ENCODE measurements at regions not wholly inside any gene's neighbourhood (a gene's known extent, or its start where the extent isn't known, plus 50 kb on each side); places are given as distances from the start of the nearest gene placed in this dataset.

DNA sequence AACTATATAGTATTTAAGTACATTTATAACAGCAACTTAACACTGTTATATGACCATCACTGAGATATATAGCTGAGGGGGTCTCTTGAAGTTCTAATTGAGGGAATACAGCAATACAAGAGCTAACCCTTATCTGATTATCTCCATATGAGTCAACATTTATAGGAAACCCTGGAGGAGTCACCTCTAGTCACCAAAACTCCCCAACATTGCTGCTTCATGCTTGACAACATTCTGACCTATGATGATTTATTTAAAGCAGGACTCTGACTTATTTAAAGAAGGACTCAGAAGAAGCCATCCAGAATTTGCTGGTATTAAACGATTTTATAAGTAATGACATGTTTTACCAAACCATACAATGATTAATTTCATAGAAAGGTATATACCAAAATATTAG is 182.6 kb upstream of the NOX3 start:
- no peaks in the 10 kb centered on the region for H3K36me3 ChIP-seq (replicated peaks in 1 of 2)
- intact Hi-C loops (cut with DNase I) = no loop called here
- WGBS, 4 donors = 59 to 89% (median 73%) methylated on average over 1 of the region's 1 CpG
- no peaks in the 10 kb centered on the region for H3K4me1 ChIP-seq (replicated peaks in 1 of 2)
- no peak for DNase-seq
- H3K9me3 ChIP-seq (replicated peaks in 1 of 3) = no peaks in the 10 kb centered on the region
- TF ChIP-seq, protein P1, sequence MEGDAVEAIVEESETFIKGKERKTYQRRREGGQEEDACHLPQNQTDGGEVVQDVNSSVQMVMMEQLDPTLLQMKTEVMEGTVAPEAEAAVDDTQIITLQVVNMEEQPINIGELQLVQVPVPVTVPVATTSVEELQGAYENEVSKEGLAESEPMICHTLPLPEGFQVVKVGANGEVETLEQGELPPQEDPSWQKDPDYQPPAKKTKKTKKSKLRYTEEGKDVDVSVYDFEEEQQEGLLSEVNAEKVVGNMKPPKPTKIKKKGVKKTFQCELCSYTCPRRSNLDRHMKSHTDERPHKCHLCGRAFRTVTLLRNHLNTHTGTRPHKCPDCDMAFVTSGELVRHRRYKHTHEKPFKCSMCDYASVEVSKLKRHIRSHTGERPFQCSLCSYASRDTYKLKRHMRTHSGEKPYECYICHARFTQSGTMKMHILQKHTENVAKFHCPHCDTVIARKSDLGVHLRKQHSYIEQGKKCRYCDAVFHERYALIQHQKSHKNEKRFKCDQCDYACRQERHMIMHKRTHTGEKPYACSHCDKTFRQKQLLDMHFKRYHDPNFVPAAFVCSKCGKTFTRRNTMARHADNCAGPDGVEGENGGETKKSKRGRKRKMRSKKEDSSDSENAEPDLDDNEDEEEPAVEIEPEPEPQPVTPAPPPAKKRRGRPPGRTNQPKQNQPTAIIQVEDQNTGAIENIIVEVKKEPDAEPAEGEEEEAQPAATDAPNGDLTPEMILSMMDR (IDR thresholded peaks at IDR 0.05) = no peak
- TF ChIP-seq POLR2A (IDR thresholded peaks at IDR 0.05) = no peak
- no peak overlapping the region for H3K4me3 ChIP-seq
- H3K27ac ChIP-seq = no peak overlapping the region
- H3K27me3 ChIP-seq = no peaks in the 10 kb centered on the region

DNA sequence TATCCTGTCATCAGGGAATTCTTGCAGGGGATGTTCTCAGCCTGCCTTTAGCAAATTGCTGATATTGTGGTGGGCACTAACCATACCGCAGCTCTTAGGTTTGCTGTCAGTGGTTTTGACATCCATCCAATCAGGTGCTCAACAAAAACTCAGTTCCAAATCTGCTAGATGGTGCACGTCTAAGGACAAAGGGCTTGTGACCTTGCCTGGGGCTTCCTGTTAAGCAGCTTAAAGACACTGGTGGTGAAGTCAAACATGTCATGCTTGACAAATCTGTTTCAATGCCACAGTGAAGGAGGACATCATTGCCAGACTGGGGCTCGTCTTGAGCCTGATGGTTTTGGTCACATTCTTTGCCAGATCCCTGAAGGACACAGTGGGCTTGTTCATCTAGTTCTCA is 179.8 kb upstream of the NOX3 start:
- intact Hi-C loops (cut with DNase I) = no loop called here
- H3K9me3 ChIP-seq (replicated peaks in 1 of 3) = no peaks in the 10 kb centered on the region
- DNase-seq = no peak
- H3K4me1 ChIP-seq (replicated peaks in 1 of 2) = no peaks in the 10 kb centered on the region
- H3K27me3 ChIP-seq = no peaks in the 10 kb centered on the region
- TF ChIP-seq POLR2A (IDR thresholded peaks at IDR 0.05) = no peak
- TF ChIP-seq, protein P1 (IDR thresholded peaks at IDR 0.05) = no peak
- no peak overlapping the region for H3K4me3 ChIP-seq
- no peak overlapping the region for H3K27ac ChIP-seq
- H3K36me3 ChIP-seq (replicated peaks in 1 of 2) = no peaks in the 10 kb centered on the region
- WGBS, 4 donors = 73 to 90% (median 79%) methylated on average over 3 of the region's 3 CpGs

DNA sequence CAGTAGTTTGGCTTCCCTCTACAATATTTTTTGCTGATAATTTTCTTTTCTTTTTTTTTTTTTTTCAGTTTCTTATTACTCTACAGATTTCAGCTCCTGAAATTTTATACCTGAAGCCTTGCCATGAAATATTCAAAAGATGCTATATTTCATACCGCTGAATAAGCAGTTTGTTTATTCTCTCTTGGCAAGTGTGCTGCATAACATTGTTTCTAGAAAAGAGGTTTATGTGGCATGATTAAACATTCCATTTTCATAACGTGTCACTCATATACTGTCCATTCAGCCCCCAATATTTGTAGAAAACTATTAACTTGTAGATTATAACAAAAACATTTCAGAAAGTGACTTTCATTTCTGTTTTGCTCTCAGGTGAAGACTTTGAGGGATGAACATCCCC is 174.4 kb upstream of the NOX3 start:
- no peaks in the 10 kb centered on the region for H3K27me3 ChIP-seq
- no peak overlapping the region for H3K27ac ChIP-seq
- DNase-seq = no peak
- no peaks in the 10 kb centered on the region for H3K9me3 ChIP-seq (replicated peaks in 1 of 3)
- no peaks in the 10 kb centered on the region for H3K36me3 ChIP-seq (replicated peaks in 1 of 2)
- no peaks in the 10 kb centered on the region for H3K4me1 ChIP-seq (replicated peaks in 1 of 2)
- WGBS, 4 donors = 77 to 85% (median 82%) methylated on average over 2 of the region's 2 CpGs
- intact Hi-C loops (cut with DNase I) = no loop called here
- no peak overlapping the region for H3K4me3 ChIP-seq
- TF ChIP-seq POLR2A (IDR thresholded peaks at IDR 0.05) = no peak
- TF ChIP-seq, protein P1 (IDR thresholded peaks at IDR 0.05) = no peak

DNA sequence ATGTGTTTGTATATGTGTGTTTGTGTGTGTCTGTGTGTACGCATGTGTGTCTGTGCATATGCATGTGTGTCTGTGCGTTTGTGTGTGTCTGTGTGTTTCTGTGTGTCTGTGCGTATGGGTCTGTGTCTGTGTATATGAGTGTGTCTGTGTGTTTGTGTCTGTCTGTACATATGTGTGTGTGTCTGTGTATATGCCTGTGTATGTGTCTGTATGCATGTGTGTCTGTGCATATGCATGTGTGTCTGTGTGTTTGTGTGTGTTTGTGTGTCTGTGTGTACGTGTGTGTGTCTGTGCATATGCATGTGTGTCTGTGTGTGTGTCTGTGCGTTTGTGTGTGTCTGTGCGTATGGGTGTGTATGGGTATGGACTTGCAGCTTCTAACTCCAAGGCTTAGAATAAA is 174.0 kb upstream of the NOX3 start:
- no peaks in the 10 kb centered on the region for H3K36me3 ChIP-seq (replicated peaks in 1 of 2)
- intact Hi-C loops (cut with DNase I) = no loop called here
- DNase-seq = no peak
- H3K4me3 ChIP-seq = no peak overlapping the region
- WGBS, 4 donors = 63 to 71% (median 66%) methylated on average over 6 of the region's 6 CpGs
- H3K27me3 ChIP-seq = no peaks in the 10 kb centered on the region
- TF ChIP-seq, protein P1 (IDR thresholded peaks at IDR 0.05) = no peak
- no peak for TF ChIP-seq POLR2A (IDR thresholded peaks at IDR 0.05)
- no peaks in the 10 kb centered on the region for H3K4me1 ChIP-seq (replicated peaks in 1 of 2)
- H3K9me3 ChIP-seq (replicated peaks in 1 of 3) = no peaks in the 10 kb centered on the region
- no peak overlapping the region for H3K27ac ChIP-seq
